ENCODE measurements at regions not wholly inside any gene's neighbourhood (a gene's known extent, or its start where the extent isn't known, plus 50 kb on each side); places are given as distances from the start of the nearest gene placed in this dataset.

DNA sequence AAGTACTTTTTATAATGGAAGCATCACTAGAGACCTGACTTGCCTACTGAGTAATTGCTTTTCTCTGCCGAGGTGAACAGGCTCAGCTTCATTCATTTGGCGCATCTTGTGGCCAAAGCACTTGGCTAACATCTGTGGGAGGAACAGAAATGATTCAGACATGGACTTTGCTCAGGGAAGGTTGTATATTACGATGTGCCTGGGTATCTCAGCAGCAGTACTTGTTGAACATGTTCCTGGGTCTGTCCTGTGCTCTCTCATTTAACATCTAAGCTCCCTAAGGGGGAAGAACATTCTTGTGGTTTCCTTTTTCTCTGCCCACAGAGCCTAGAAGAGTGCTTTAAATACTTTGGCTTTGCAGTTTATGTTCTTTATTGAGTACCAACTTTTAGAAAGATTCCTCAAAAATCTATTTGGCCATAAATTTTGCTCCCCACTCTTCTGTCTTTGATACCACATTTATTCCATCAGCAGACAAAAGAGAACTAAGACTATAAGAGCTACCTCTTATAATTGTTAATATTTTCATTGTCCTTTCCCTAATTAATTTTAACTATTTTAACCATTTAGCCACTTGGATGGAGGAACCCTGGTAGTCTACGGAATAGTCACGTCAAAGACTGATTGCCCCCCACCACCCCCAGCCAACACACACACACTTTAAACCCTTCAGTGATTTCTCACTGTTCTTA, 101.2 kb upstream of the EGLN3 start (continued):
- no peak for TF ChIP-seq ZNF367 (CRISPR knock-in tag; IDR thresholded peaks at IDR 0.05; ENCODE audit: borderline replicate concordance)
- TF ChIP-seq CBX5 (CRISPR knock-in tag; IDR thresholded peaks at IDR 0.05; ENCODE audit: borderline replicate concordance): peak; percentile 94
- no peak for TF ChIP-seq KDM5A (IDR thresholded peaks at IDR 0.05; ENCODE audit: borderline replicate concordance, low read length)
- no peak for TF ChIP-seq ARID2 (CRISPR knock-in tag; IDR thresholded peaks at IDR 0.05; ENCODE audit: borderline replicate concordance)
- no peak for TF ChIP-seq KLF13 (CRISPR knock-in tag; IDR thresholded peaks at IDR 0.05)
- TF ChIP-seq, protein P1, sequence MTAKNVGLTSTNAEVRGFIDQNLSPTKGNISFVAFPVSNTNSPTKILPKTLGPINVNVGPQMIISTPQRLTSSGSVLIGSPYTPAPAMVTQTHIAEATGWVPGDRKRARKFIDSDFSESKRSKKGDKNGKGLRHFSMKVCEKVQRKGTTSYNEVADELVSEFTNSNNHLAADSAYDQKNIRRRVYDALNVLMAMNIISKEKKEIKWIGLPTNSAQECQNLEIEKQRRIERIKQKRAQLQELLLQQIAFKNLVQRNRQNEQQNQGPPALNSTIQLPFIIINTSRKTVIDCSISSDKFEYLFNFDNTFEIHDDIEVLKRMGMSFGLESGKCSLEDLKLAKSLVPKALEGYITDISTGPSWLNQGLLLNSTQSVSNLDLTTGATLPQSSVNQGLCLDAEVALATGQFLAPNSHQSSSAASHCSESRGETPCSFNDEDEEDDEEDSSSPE (CRISPR knock-in tag; IDR thresholded peaks at IDR 0.05): no peak
- TF ChIP-seq, protein P2, sequence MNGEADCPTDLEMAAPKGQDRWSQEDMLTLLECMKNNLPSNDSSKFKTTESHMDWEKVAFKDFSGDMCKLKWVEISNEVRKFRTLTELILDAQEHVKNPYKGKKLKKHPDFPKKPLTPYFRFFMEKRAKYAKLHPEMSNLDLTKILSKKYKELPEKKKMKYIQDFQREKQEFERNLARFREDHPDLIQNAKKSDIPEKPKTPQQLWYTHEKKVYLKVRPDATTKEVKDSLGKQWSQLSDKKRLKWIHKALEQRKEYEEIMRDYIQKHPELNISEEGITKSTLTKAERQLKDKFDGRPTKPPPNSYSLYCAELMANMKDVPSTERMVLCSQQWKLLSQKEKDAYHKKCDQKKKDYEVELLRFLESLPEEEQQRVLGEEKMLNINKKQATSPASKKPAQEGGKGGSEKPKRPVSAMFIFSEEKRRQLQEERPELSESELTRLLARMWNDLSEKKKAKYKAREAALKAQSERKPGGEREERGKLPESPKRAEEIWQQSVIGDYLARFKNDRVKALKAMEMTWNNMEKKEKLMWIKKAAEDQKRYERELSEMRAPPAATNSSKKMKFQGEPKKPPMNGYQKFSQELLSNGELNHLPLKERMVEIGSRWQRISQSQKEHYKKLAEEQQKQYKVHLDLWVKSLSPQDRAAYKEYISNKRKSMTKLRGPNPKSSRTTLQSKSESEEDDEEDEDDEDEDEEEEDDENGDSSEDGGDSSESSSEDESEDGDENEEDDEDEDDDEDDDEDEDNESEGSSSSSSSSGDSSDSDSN (CRISPR knock-in tag; IDR thresholded peaks at IDR 0.05): no peak
- no peak for TF ChIP-seq AGO2 (optimal IDR thresholded peaks at IDR 0.05; ENCODE audit: low read depth, low read length)
- TF ChIP-seq, protein P3, sequence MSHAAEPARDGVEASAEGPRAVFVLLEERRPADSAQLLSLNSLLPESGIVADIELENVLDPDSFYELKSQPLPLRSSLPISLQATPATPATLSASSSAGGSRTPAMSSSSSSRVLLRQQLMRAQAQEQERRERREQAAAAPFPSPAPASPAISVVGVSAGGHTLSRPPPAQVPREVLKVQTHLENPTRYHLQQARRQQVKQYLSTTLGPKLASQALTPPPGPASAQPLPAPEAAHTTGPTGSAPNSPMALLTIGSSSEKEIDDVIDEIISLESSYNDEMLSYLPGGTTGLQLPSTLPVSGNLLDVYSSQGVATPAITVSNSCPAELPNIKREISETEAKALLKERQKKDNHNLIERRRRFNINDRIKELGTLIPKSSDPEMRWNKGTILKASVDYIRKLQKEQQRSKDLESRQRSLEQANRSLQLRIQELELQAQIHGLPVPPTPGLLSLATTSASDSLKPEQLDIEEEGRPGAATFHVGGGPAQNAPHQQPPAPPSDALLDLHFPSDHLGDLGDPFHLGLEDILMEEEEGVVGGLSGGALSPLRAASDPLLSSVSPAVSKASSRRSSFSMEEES (CRISPR knock-in tag; IDR thresholded peaks at IDR 0.05): 0 out of 2 replicates have a peak, but pooled peaks have one; percentile 44
- peak; percentile 99 for TF ChIP-seq ZNF44 (CRISPR knock-in tag; IDR thresholded peaks at IDR 0.05)
- no peak for TF ChIP-seq ZNF460 (CRISPR knock-in tag; IDR thresholded peaks at IDR 0.05; ENCODE audit: borderline replicate concordance)
- no peak for TF ChIP-seq AKAP8 (CRISPR knock-in tag; IDR thresholded peaks at IDR 0.05)
- TF ChIP-seq SUZ12 (IDR thresholded peaks at IDR 0.05; ENCODE audit: low read depth, low read length): no peak
- TF ChIP-seq PITX1 (CRISPR knock-in tag; IDR thresholded peaks at IDR 0.05): no peak
- TF ChIP-seq ZNF296 (CRISPR knock-in tag; conservative IDR thresholded peaks at IDR 0.05): no peak
- no peak for TF ChIP-seq ZNF629 (CRISPR knock-in tag; conservative IDR thresholded peaks at IDR 0.05)
- TF ChIP-seq HCFC1 (IDR thresholded peaks at IDR 0.05; ENCODE audit: low read depth, low read length): no peak
- no peak for TF ChIP-seq ELF1 (CRISPR knock-in tag; IDR thresholded peaks at IDR 0.05)
- TF ChIP-seq, protein P4, sequence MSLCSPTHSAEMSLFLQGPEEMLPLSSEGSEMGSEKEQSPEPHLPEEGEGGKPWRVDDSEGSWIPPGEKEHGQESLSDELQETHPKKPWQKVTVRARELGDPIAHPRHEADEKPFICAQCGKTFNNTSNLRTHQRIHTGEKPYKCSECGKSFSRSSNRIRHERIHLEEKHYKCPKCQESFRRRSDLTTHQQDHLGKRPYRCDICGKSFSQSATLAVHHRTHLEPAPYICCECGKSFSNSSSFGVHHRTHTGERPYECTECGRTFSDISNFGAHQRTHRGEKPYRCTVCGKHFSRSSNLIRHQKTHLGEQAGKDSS (CRISPR knock-in tag; IDR thresholded peaks at IDR 0.05; ENCODE audit: borderline replicate concordance, low read depth): no peak
- peak; percentile 49 for TF ChIP-seq ERF (CRISPR knock-in tag; IDR thresholded peaks at IDR 0.05)
- no peak for TF ChIP-seq ZBTB7A (CRISPR knock-in tag; IDR thresholded peaks at IDR 0.05)
- no peak for TF ChIP-seq ZNF564 (CRISPR knock-in tag; IDR thresholded peaks at IDR 0.05)
- TF ChIP-seq, protein P5, sequence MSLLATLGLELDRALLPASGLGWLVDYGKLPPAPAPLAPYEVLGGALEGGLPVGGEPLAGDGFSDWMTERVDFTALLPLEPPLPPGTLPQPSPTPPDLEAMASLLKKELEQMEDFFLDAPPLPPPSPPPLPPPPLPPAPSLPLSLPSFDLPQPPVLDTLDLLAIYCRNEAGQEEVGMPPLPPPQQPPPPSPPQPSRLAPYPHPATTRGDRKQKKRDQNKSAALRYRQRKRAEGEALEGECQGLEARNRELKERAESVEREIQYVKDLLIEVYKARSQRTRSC (CRISPR knock-in tag; IDR thresholded peaks at IDR 0.05; ENCODE audit: low read depth): no peak
- peak; percentile 58; the same call in 1 of the 2 replicates for TF ChIP-seq ZNF24 (IDR thresholded peaks at IDR 0.05)
- no peak for TF ChIP-seq HNRNPLL (IDR thresholded peaks at IDR 0.05; ENCODE audit: low read depth, low read length, poor library complexity, severe bottlenecking)
- no peak for TF ChIP-seq ZNF446 (CRISPR knock-in tag; IDR thresholded peaks at IDR 0.05)

All from HepG2 (cell line).